Caco-2 (cell line): ENCODE measurements at regions not wholly inside any gene's neighbourhood (a gene's known extent, or its start where the extent isn't known, plus 50 kb on each side); places are given as distances from the start of the nearest gene placed in this dataset.

ENCODE experiments used
- BruUV-seq: library from RNA; stranded (reverse); fragments of 400-500 nt; replicated peaks from 2 replicates; lab custom pipeline; 2021; lab: Mats Ljungman, UMichigan
- CTCF ChIA-PET: fragments of 300-600 bp; sonication (Branson Sonifier 250); formaldehyde crosslinking; loops from one replicate; lab custom pipeline; 2022; ENCODE audit warnings: antibody characterized with exemption; lab: Charles Lee
- POLR2A ChIA-PET: fragments of 300-600 bp; sonication (Branson Sonifier 250); formaldehyde crosslinking; loops from one replicate; lab custom pipeline; 2022; ENCODE audit warnings: antibody characterized with exemption; lab: Charles Lee
- DNase-seq, 2 experiments: peaks; one replicate each; pipeline versions ENCODE4 v3.0.0 to v3.0.0-alpha.2; 2020 to 2022
- H3K27me3 ChIP-seq: replicated peaks from 2 replicates; pipeline ENCODE4 v1.6.0; 2011; ENCODE audit warnings: low read length; ENCODE audit not compliant: control insufficient read depth, insufficient read depth
- H3K36me3 ChIP-seq: 2 replicates; pipeline ENCODE4 v1.5.1; 2011; ENCODE audit warnings: low read length; ENCODE audit not compliant: control insufficient read depth, insufficient read depth
- H3K4me1 ChIP-seq: fragments of 250-450 bp; sonication (Bioruptor Pico); 2 replicates; pipeline ENCODE4 v1.5.1; 2020; ENCODE audit warnings: mild to moderate bottlenecking
- H3K4me3 ChIP-seq: 2 replicates; pipeline ENCODE4 v1.5.1; 2011; ENCODE audit warnings: low read depth, mild to moderate bottlenecking, control low read depth, low read length
- H3K9me3 ChIP-seq: fragments of 250-450 bp; sonication (Bioruptor Pico); 2 replicates; pipeline ENCODE4 v1.5.1; 2020; ENCODE audit warnings: mild to moderate bottlenecking, moderate library complexity
- H3K27ac Mint-ChIP-seq: one replicate; pipeline ENCODE4 v1.8.0; 2022; ENCODE audit warnings: mixed read lengths; ENCODE audit not compliant: unreplicated experiment
- H3K27me3 Mint-ChIP-seq: one replicate; pipeline ENCODE4 v1.8.0; 2022; ENCODE audit warnings: mixed read lengths; ENCODE audit not compliant: insufficient read depth, unreplicated experiment
- H3K36me3 Mint-ChIP-seq: one replicate; pipeline ENCODE4 v1.8.0; 2022; ENCODE audit warnings: mild to moderate bottlenecking, mixed read lengths; ENCODE audit not compliant: insufficient read depth, unreplicated experiment
- H3K4me1 Mint-ChIP-seq: one replicate; pipeline ENCODE4 v1.8.0; 2022; ENCODE audit warnings: low read depth, mixed read lengths; ENCODE audit not compliant: unreplicated experiment
- H3K4me3 Mint-ChIP-seq: one replicate; pipeline ENCODE4 v1.8.0; 2022; ENCODE audit warnings: mild to moderate bottlenecking, moderate library complexity, mixed read lengths; ENCODE audit not compliant: unreplicated experiment
- H3K9me3 Mint-ChIP-seq: one replicate; pipeline ENCODE4 v1.8.0; 2022; ENCODE audit warnings: mixed read lengths; ENCODE audit not compliant: unreplicated experiment
- intact Hi-C: fragments of 100-400 bp; cut with micrococcal nuclease; formaldehyde crosslinking; loops from one replicate; pipeline ENCODE4 v1.10.0; 2022; ENCODE audit not compliant: unreplicated experiment
- TF ChIP-seq, protein P1 (sequence below), 2 experiments: fragments of 200-600 bp in 1 of 2; IDR thresholded peaks; 1 replicate in 1 of 2; 2 replicates in 1 of 2; pipeline versions ENCODE4 v1.5.1 to v1.8.0; 2011 to 2022; ENCODE audit warnings: antibody characterized with exemption in 1 of 2, control low read depth in 1 of 2, inconsistent platforms in 1 of 2, low read depth in 1 of 2, low read length in 1 of 2, mild to moderate bottlenecking in 1 of 2, moderate library complexity in 1 of 2; ENCODE audit not compliant: insufficient read depth in 1 of 2, severe bottlenecking in 1 of 2, unreplicated experiment in 1 of 2

GRCh38 chr11:33474866-33475265 is 217.7 kb downstream of the HIPK3 start:
- H3K4me3 ChIP-seq, result no peak overlapping the region
- Mint-ChIP-seq H3K27ac (no peak overlapping the region), H3K4me1 (no peaks in the 10 kb centered on the region), H3K9me3 (no peaks in the 10 kb centered on the region), H3K36me3 (no peaks in the 10 kb centered on the region), H3K4me3 (no peak overlapping the region), H3K27me3 (peaks cover 11% of the 10 kb centered on the region)
- intact Hi-C loops, result no loop called here
- peaks cover 2% of the 10 kb centered on the region; the same call in 1 of the 2 replicates for H3K27me3 ChIP-seq
- no peak for DNase-seq
- ChIA-PET POLR2A (no interaction called here), CTCF (no interaction called here)
- no peaks in the 10 kb centered on the region for H3K4me1 ChIP-seq
- no TSS peak for BruUV-seq
- TF ChIP-seq, protein P1, sequence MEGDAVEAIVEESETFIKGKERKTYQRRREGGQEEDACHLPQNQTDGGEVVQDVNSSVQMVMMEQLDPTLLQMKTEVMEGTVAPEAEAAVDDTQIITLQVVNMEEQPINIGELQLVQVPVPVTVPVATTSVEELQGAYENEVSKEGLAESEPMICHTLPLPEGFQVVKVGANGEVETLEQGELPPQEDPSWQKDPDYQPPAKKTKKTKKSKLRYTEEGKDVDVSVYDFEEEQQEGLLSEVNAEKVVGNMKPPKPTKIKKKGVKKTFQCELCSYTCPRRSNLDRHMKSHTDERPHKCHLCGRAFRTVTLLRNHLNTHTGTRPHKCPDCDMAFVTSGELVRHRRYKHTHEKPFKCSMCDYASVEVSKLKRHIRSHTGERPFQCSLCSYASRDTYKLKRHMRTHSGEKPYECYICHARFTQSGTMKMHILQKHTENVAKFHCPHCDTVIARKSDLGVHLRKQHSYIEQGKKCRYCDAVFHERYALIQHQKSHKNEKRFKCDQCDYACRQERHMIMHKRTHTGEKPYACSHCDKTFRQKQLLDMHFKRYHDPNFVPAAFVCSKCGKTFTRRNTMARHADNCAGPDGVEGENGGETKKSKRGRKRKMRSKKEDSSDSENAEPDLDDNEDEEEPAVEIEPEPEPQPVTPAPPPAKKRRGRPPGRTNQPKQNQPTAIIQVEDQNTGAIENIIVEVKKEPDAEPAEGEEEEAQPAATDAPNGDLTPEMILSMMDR (IDR thresholded peaks at IDR 0.05; ENCODE audit: insufficient read depth in 1 of 2, low read depth in 1 of 2, low read length in 1 of 2, severe bottlenecking in 1 of 2, unreplicated experiment in 1 of 2), result no peak
- no peaks in the 10 kb centered on the region for H3K9me3 ChIP-seq
- no peaks in the 10 kb centered on the region for H3K36me3 ChIP-seq

- Mint-ChIP-seq H3K27me3 (peaks cover 4% of the 10 kb centered on the region), H3K4me3 (no peak overlapping the region), H3K36me3 (no peaks in the 10 kb centered on the region), H3K4me1 (no peaks in the 10 kb centered on the region), H3K27ac (no peak overlapping the region), H3K9me3 (no peaks in the 10 kb centered on the region)
- ChIA-PET POLR2A (no interaction called here), CTCF (interaction anchor here (0.6 kb wide), 1 partner anchor 90 kb away, joined by 3 read pairs; no protein-coding TSS in a partner anchor)
- H3K9me3 ChIP-seq, result no peaks in the 10 kb centered on the region
- no peaks in the 10 kb centered on the region; the same call in 1 of the 2 replicates for H3K27me3 ChIP-seq
- no peak for DNase-seq
- BruUV-seq, result no TSS peak
- TF ChIP-seq, protein P1 (IDR thresholded peaks at IDR 0.05; ENCODE audit: insufficient read depth in 1 of 2, low read depth in 1 of 2, low read length in 1 of 2, severe bottlenecking in 1 of 2, unreplicated experiment in 1 of 2), result no peak
- H3K36me3 ChIP-seq, result no peaks in the 10 kb centered on the region
- H3K4me3 ChIP-seq, result no peak overlapping the region
- intact Hi-C loops, result no loop called here
- no peaks in the 10 kb centered on the region for H3K4me1 ChIP-seq
Observed at GRCh38 chr11:33471541-33471940, 214.4 kb downstream of the HIPK3 start.

- POLR2A ChIA-PET, result no interaction called here
Observed at GRCh38 chr11:33467966-33468365, 210.8 kb downstream of the HIPK3 start.

More at GRCh38 chr11:33467966-33468365, 210.8 kb downstream of the HIPK3 start:
- Histone ChIP-seq H3K36me3 (no peaks in the 10 kb centered on the region), H3K9me3 (no peaks in the 10 kb centered on the region), H3K4me3 (no peak overlapping the region), H3K4me1 (no peaks in the 10 kb centered on the region), H3K27me3 (no peaks in the 10 kb centered on the region)
- intact Hi-C loops, result no loop called here
- Mint-ChIP-seq H3K4me1 (no peaks in the 10 kb centered on the region), H3K9me3 (no peaks in the 10 kb centered on the region), H3K36me3 (no peaks in the 10 kb centered on the region), H3K27me3 (peaks cover 8% of the 10 kb centered on the region), H3K27ac (no peak overlapping the region), H3K4me3 (no peak overlapping the region)
- CTCF ChIA-PET, result no interaction called here
- no peak for DNase-seq
- no TSS peak for BruUV-seq
- TF ChIP-seq, protein P1 (IDR thresholded peaks at IDR 0.05; ENCODE audit: insufficient read depth in 1 of 2, low read depth in 1 of 2, low read length in 1 of 2, severe bottlenecking in 1 of 2, unreplicated experiment in 1 of 2), result no peak
